Endothelial cell of umbilical vein (primary cell): ENCODE measurements at regions not wholly inside any gene's neighbourhood (a gene's known extent, or its start where the extent isn't known, plus 50 kb on each side); places are given as distances from the start of the nearest gene placed in this dataset.

Experiments
- BruUV-seq: library from RNA; stranded (reverse); fragments of 400-500 nt; replicated peaks from 2 replicates; lab custom pipeline; 2021; lab: Mats Ljungman, UMichigan
- CTCF ChIA-PET: fragments of 300-600, 350-600 bp; sonication (Branson Sonifier 250); formaldehyde crosslinking; loops from one replicate; lab custom pipeline; 2021; ENCODE audit warnings: antibody characterized with exemption, inconsistent platforms; lab: Charles Lee
- POLR2A ChIA-PET: fragments of 300-600, 350-600 bp; sonication (Branson Sonifier 250); formaldehyde crosslinking; loops from one replicate; lab custom pipeline; 2021; ENCODE audit warnings: antibody characterized with exemption, inconsistent platforms; lab: Charles Lee
- DNase-seq: peaks from one replicate; pipeline ENCODE4 v3.0.0-alpha.2; 2011; ENCODE audit warnings: low read depth, low spot score
- FAIRE-seq: peaks from 2 replicates; lab custom pipeline; 2011; peaks lifted over from hg19 to GRCh38; lab: Jason Lieb, UNC
- H2AFZ ChIP-seq: 2 replicates; pipeline ENCODE4 v1.6.0; 2012; ENCODE audit warnings: low read depth, low read length, control low read depth, inconsistent platforms
- H3K27ac ChIP-seq: 2 replicates; pipeline ENCODE4 v1.5.1; 2011; ENCODE audit warnings: low read depth, mild to moderate bottlenecking, control low read depth, low read length, moderate library complexity; ENCODE audit not compliant: insufficient read depth
- H3K27me3 ChIP-seq, 2 experiments: 2 replicates each; pipeline versions ENCODE4 v1.6.0 to v1.6.1; 2011; ENCODE audit warnings: low read length in 2 of 2, mixed read lengths in 1 of 2; ENCODE audit not compliant: control insufficient read depth in 2 of 2, insufficient read depth in 2 of 2
- H3K36me3 ChIP-seq, 2 experiments: 2 replicates in 1 of 2; 3 replicates in 1 of 2; pipeline ENCODE4 v1.5.1; 2011; ENCODE audit warnings: low read length in 2 of 2, mild to moderate bottlenecking in 1 of 2, moderate library complexity in 1 of 2; ENCODE audit not compliant: control insufficient read depth in 2 of 2, insufficient read depth in 2 of 2; ENCODE audit errors: extremely low read depth in 1 of 2
- H3K4me1 ChIP-seq: 3 replicates; pipeline ENCODE4 v1.5.1; 2011; ENCODE audit warnings: mild to moderate bottlenecking, low read length; ENCODE audit not compliant: control insufficient read depth, insufficient read depth; ENCODE audit errors: extremely low read depth
- H3K4me2 ChIP-seq: 2 replicates; pipeline ENCODE4 v1.6.1; 2011; ENCODE audit warnings: low read length, control low read depth, mixed read lengths; ENCODE audit not compliant: insufficient read depth
- H3K4me3 ChIP-seq, 3 experiments: fragments of 200-600 bp in 1 of 3; sonication (generic), shearing (Covaris generic) in 1 of 3; replicated peaks in 1 of 3; 2 replicates each; pipeline ENCODE4 v1.5.1; 2011 to 2016; ENCODE audit warnings: control low read depth in 3 of 3, low read length in 3 of 3, mild to moderate bottlenecking in 2 of 3, inconsistent platforms in 1 of 3, low read depth in 1 of 3, moderate library complexity in 1 of 3; ENCODE audit not compliant: insufficient read depth in 1 of 3
- H3K79me2 ChIP-seq: 2 replicates; pipeline ENCODE4 v1.6.0; 2012; ENCODE audit warnings: low read length, inconsistent platforms; ENCODE audit not compliant: control insufficient read depth, insufficient read depth
- H3K9ac ChIP-seq: replicated peaks from 2 replicates; pipeline ENCODE3; 2011; ENCODE audit warnings: low read length, control low read depth; ENCODE audit not compliant: insufficient read depth; ENCODE audit errors: extremely low read depth
- H3K9me1 ChIP-seq: replicated peaks from 3 replicates; pipeline ENCODE4 v1.6.0; 2011; ENCODE audit warnings: mild to moderate bottlenecking, low read length; ENCODE audit not compliant: control insufficient read depth, insufficient read depth; ENCODE audit errors: extremely low read depth
- H3K9me3 ChIP-seq: replicated peaks from 2 replicates; pipeline ENCODE4 v1.5.1; 2012; ENCODE audit warnings: low read length, inconsistent platforms; ENCODE audit not compliant: control insufficient read depth, insufficient read depth
- H4K20me1 ChIP-seq: replicated peaks from 2 replicates; pipeline ENCODE3; 2011; ENCODE audit warnings: mild to moderate bottlenecking, low read length; ENCODE audit not compliant: control insufficient read depth, insufficient read depth; ENCODE audit errors: extremely low read depth
- CTCF ChIP-seq, 2 donors: IDR thresholded peaks; 1 replicate in 1 of 2; 2 replicates in 1 of 2; pipeline ENCODE4 v1.5.1; 2011; ENCODE audit warnings: low read length in 2 of 2, mild to moderate bottlenecking in 2 of 2, moderate library complexity in 2 of 2, control low read depth in 1 of 2, inconsistent platforms in 1 of 2, low read depth in 1 of 2; ENCODE audit not compliant: insufficient read depth in 1 of 2; ENCODE audit errors: extremely low read depth in 1 of 2
- EZH2 ChIP-seq: IDR thresholded peaks from 2 replicates; pipeline ENCODE4 v1.6.1; 2012; ENCODE audit warnings: borderline replicate concordance, low read depth, mild to moderate bottlenecking, moderate library complexity, low read length, inconsistent platforms; ENCODE audit not compliant: severe bottlenecking
- FOS ChIP-seq: IDR thresholded peaks from 2 replicates; pipeline ENCODE4 v1.6.1; 2011; ENCODE audit warnings: mild to moderate bottlenecking, low read length, moderate library complexity, borderline replicate concordance; ENCODE audit not compliant: insufficient read depth
- GATA2 ChIP-seq: IDR thresholded peaks from 2 replicates; pipeline ENCODE4 v1.7.0; 2011; ENCODE audit warnings: low read depth, mild to moderate bottlenecking, moderate library complexity, mixed read lengths, low read length; ENCODE audit not compliant: insufficient read length, insufficient read depth
- JUN ChIP-seq: IDR thresholded peaks from 2 replicates; pipeline ENCODE4 v1.6.1; 2011; ENCODE audit warnings: borderline replicate concordance, low read depth; ENCODE audit not compliant: insufficient read length, insufficient read depth
- MAX ChIP-seq: IDR thresholded peaks from 2 replicates; pipeline ENCODE4 v1.6.1; 2011; ENCODE audit not compliant: insufficient read depth, insufficient read length
- MYC ChIP-seq: IDR thresholded peaks from one replicate; pipeline ENCODE4 v1.6.1; 2011; ENCODE audit warnings: mild to moderate bottlenecking, low read depth, low read length
- POLR2A ChIP-seq: IDR thresholded peaks from 2 replicates; pipeline ENCODE4 v1.6.1; 2012; ENCODE audit warnings: low read depth, mild to moderate bottlenecking, control low read depth, low read length
- POLR2AphosphoS5 ChIP-seq: IDR thresholded peaks from 2 replicates; pipeline ENCODE4 v1.6.1; 2012; ENCODE audit warnings: low read depth, mild to moderate bottlenecking, control low read depth, low read length, moderate library complexity; ENCODE audit not compliant: insufficient read depth
- dilution Hi-C: fragments of 300-500 bp; cut with MboI; formaldehyde crosslinking; loops from one replicate; pipeline ENCODE4 v1.15.0; 2019; ENCODE audit warnings: low sequenced_read_pairs; ENCODE audit not compliant: extremely low pct_ligation_motif_present
- intact Hi-C: fragments of 100-400 bp; cut with micrococcal nuclease; formaldehyde crosslinking; loops from one replicate; pipeline ENCODE4 v1.10.0; 2022

- no peak overlapping the region for H2AFZ ChIP-seq
- H3K4me3 ChIP-seq: no peak overlapping the region
- H3K4me1 ChIP-seq: no peaks in the 10 kb centered on the region
- ChIA-PET CTCF (interaction anchor here (0.9 kb wide), 1 partner anchor 12 kb away, joined by 3 read pairs; no protein-coding TSS in a partner anchor), POLR2A (no interaction called here)
- H4K20me1 ChIP-seq: no peaks in the 10 kb centered on the region
- no peak for DNase-seq
- no peaks in the 10 kb centered on the region for H3K9me1 ChIP-seq
- no peaks in the 10 kb centered on the region for H3K9me3 ChIP-seq
- H3K4me2 ChIP-seq: no peak overlapping the region
- H3K27me3 ChIP-seq: peaks cover 0 to under 1% of the 10 kb centered on the region in 2 experiments
- BruUV-seq: no TSS peak
- H3K36me3 ChIP-seq: no peaks in the 10 kb centered on the region
- no peaks in the 10 kb centered on the region for H3K79me2 ChIP-seq
- no peak overlapping the region for H3K9ac ChIP-seq
- dilution Hi-C loops: no loop called here
- TF ChIP-seq CTCF (IDR thresholded peaks at IDR 0.05; ENCODE audit: extremely low read depth in 1 of 2, insufficient read depth in 1 of 2, low read depth in 1 of 2, low read length in 2 of 2) (no peak), POLR2AphosphoS5 (no peak), MYC (no peak), MAX (no peak), FOS (no peak), GATA2 (no peak), POLR2A (no peak), EZH2 (no peak), JUN (no peak)
- FAIRE-seq: no peak
- intact Hi-C loops: no loop called here
- no peak overlapping the region for H3K27ac ChIP-seq
These were observed 521.2 kb downstream of the MID1IP1 start for GRCh38 chrX:39322496-39322895.
